Testis (tissue), 2 donors: ENCODE measurements at regions not wholly inside any gene's neighbourhood (a gene's known extent, or its start where the extent isn't known, plus 50 kb on each side); places are given as distances from the start of the nearest gene placed in this dataset.

ENCODE experiments used
- POLR2A ChIP-seq: fragments of 450-650 bp; IDR thresholded peaks from one replicate; pipeline ENCODE4 v1.6.1; 2017; ENCODE audit warnings: antibody characterized with exemption, mild to moderate bottlenecking, moderate library complexity
- TF ChIP-seq, protein P1 (sequence below), 3 experiments: fragments of 450-650 bp in 2 of 3; fragments of 200-600 bp in 1 of 3; sonication (generic) in 1 of 3; IDR thresholded peaks; one replicate each; pipeline ENCODE4 v1.5.1; 2016 to 2019; ENCODE audit warnings: antibody characterized with exemption in 3 of 3, mild to moderate bottlenecking in 2 of 3, moderate library complexity in 1 of 3

DNA sequence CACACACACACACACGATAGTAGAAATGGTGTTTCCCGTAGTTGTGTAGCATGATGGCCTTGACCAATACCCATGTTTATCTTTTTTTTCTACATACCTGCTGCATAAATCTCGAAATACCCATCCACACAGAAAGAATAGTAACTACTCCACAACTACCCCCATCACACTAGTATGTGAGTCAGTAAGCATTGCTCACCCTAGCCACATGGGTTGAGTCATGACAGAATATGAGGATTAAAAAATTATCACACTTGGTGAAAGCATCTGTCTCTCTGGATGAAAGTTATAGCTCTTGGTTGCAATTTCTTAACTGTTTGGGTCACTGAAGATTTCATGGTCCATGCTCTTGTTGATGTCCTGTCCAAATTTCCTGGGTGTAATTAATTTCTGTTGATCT lies 103.4 kb upstream of the MDFIC start:
- TF ChIP-seq, protein P1, sequence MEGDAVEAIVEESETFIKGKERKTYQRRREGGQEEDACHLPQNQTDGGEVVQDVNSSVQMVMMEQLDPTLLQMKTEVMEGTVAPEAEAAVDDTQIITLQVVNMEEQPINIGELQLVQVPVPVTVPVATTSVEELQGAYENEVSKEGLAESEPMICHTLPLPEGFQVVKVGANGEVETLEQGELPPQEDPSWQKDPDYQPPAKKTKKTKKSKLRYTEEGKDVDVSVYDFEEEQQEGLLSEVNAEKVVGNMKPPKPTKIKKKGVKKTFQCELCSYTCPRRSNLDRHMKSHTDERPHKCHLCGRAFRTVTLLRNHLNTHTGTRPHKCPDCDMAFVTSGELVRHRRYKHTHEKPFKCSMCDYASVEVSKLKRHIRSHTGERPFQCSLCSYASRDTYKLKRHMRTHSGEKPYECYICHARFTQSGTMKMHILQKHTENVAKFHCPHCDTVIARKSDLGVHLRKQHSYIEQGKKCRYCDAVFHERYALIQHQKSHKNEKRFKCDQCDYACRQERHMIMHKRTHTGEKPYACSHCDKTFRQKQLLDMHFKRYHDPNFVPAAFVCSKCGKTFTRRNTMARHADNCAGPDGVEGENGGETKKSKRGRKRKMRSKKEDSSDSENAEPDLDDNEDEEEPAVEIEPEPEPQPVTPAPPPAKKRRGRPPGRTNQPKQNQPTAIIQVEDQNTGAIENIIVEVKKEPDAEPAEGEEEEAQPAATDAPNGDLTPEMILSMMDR (IDR thresholded peaks at IDR 0.05) = no peak
- no peak for TF ChIP-seq POLR2A
